GM21529 (cell line): ENCODE measurements at regions not wholly inside any gene's neighbourhood (a gene's known extent, or its start where the extent isn't known, plus 50 kb on each side); places are given as distances from the start of the nearest gene placed in this dataset.
"Not testable (repeated sequence)": the region's sequence is repeated elsewhere in the genome, so short reads cannot be mapped to it uniquely, and the experiment has no call there.

Source experiments
- ATAC-seq: cut with Tn5 transposase; IDR thresholded peaks from one replicate; pipeline ENCODE4 v1.9.1; 2021; ENCODE audit not compliant: unreplicated experiment

DNA sequence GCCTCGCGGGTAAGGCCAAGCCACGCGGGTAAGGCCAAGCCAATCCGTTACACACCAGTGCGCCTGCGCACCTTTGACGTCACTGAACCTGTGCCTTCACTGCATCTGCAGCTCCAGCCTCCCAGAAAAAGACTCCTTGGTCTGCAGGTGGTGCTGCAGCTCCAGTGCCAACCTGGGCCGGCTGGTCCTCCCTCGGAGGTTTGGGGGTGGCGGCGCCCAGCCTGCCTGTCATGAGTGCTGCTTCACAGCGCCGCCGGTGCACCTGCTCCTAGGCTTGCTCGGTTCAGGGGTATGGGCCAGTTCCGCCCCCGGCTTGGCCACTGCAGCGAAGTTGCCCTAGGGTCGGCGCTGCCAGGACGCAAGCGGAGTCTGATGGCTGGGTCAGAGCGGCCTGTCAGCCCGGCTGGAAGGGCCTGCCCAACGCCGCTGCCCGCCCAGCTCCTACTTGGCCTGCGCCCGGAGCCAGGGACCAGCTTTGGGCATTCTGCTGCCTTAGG is 146.6 kb downstream of the USP22 start:
- ATAC-seq: no peak

DNA sequence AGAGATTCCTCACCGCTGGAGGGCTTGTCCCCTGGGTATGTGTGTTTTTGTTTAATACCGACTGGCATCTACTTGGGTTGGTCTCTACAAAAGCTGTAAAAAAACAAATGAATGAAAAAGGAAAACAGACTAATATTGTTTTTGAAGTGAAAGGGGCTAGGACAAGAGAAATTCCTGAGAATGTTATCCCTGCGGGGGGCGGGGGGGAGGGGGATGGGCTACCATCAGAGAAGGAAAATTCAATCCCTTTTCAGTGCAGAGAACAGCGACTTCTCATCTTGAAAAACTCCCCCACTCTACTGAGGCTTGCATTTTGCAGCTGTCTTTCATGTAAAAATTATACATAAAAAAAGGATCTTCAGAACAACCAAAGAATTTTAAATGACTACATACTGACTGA is 144.1 kb downstream of the USP22 start:
- ATAC-seq: not testable (repeated sequence)

DNA sequence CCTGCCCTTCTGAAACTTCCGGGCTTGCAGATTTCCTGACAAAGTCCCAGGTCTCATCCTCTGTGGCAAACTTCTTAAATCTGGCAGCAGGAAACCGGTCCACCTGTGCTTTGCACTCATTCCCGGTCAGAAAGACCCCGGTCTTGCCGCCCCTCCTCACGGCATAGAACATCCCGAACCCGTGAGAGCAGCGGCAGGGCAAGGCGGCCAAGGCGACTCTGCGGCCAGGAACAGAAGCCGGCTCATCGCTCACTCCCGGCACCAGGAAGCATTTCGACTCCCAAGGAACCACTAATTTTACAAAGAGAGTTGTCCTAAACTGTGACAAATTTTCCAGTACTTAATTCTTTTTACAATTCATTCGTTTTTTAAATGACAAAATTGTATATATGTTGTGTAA is 140.3 kb downstream of the USP22 start:
- ATAC-seq: not testable (repeated sequence)

DNA sequence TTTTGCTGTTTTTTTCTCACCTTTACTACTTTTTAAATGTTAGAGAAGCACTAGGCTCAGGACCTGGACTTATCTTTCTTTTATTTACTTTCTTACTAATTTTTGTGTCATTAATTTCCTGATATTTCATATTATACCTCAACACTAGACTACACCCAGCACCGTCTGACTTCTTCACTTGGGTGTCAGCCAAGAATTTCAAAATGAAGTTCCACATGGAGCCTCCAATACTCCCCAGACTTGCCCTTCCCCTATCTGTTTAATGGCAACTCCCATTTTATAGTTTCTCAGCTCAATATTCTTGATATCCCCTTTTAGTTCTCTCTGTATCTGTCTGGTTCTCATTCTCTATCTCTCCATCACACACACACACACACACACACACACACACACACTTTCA is 139.3 kb downstream of the USP22 start:
- ATAC-seq: not testable (repeated sequence)

DNA sequence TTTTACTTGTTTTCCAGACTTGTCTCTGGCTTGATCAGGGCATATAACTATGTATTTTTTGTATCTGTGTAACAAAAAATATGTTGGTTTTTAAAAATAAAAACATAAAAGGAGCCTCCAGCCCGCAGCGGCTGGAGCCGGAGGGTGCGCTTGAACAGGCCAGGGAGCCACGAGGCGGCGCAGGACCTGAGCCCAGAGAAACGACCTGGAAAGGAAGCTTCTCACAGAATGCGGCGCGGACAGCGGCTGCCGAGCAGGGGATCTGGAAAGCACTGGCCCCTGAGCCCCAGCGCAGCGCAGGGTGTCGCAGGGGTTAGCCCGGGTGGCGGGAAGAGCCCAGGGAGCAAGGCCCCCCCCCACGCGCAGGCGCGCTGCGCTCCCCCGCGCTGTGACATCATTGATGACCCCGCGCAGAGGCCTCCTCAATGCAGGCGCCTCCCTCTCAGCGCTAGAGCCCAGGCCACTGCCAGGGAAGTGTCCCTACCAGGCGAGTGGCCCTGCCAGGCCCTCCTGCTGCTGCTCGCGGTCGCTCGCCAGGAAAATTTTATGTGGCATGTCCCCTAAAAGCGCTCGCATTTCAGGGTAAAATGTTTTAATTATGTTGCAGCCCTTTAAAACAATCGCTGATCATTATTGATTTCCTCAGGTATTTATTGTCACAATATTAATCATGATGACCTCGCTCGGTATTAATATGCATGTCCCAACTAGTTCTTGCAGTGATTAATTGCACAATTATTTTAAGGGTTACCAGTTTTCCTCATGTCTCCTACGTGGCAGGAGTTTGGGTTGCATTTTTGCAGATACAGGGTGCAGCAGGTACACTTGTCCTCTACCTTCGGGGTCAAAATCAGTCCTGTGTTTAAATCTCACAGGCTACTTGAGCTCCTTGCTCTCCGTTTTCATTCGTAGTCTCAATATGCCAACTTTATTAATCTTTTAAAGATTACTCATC is 134.2 kb downstream of the USP22 start:
- peak; percentile 84 for ATAC-seq

DNA sequence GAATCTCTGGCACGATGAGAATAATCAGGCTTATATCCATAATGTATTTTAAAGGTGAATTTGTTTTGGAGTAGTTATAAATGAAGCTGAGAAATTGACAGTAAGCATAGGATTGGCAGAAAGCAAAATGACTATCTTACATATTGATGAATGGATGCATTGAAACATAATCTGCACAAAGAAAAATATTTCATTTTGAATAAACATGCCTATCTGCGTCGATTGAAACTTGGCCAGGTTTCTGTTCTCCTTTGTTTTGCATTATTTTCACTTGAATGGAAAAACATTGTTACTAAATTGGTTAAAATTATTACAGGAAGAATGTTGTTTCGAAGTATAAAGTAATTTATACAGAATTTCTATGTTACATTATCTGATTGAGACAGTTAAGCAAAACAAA is 128.2 kb downstream of the USP22 start:
- no peak for ATAC-seq

DNA sequence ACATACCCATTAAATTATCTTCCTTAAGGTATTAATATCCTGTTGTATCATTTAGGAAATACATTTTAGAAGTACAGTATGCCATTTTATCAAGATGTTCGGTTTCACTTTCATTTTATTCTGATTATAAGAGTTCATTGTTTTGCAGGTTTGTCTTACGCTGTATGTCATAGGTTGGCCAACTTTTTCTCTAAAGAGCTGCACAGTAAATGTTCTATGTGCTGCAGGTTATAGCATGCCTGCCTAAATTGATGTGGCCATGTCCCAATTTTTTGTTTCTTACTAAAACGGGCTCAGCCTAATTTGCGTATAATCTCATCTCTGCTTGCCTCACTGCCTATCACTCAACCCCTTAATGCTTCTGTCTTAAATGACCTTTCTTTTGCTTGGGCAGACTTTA is 126.4 kb downstream of the USP22 start:
- ATAC-seq: no peak

DNA sequence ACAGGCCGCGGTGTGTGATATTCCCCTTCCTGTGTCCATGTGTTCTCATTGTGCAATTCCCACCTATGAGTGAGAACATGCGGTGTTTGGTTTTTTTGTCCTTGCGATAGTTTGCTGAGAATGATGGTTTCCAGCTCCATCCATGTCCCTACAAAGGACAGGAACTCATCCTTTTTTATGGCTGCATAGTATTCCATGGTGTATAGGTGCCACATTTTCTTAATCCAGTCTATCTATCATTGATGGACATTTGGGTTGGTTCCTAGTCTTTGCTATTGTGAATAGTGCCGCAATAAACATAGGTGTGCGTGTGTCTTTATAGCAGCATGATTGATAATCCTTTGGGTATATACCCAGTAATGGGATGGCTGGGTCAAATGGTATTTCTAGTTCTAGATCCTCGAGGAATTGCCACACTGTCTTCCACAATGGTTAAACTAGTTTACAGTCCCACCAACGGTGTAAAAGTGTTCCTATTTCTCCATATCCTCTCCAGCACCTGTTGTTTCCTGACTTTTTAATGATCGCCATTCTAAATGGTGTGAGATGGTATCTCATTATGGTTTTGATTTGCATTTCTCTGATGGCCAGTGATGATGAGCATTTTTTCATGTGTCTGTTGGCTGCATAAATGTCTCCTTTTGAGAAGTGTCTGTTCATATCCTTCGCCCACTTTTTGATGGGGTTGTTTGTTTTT is 125.1 kb downstream of the USP22 start:
- ATAC-seq: not testable (repeated sequence)

DNA sequence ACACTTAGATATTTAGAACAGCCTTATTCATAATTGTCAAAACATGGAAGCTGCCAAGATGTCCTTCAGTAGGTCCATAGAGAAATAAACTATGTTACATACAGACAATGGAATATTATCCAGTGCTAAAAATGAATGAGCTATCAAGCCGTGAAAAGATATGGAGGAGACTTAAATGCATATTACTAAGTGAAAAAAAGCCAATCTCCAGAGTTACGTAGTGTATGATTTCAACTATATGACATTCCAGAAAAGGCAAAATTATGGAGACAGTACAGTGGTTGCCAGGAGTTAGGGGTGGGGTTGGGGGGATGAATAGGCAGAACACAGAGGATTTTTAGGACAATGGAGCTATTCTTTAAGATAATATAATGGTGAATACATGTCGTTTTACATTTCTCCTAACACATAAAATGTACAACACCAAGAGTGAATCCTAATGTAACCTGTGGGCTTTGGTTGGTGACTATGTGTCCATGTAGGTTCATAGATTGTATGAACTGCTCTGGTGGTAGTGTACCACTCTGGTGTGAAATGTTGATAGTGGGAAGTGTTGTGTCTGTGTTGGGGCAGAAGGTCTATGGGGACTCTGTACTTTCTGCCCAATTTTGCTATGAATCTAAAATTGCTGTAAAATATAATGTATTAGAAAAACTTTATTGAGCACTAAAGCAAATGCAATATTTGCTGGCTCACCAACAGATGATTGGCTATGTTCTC is 122.6 kb downstream of the USP22 start:
- no peak for ATAC-seq

DNA sequence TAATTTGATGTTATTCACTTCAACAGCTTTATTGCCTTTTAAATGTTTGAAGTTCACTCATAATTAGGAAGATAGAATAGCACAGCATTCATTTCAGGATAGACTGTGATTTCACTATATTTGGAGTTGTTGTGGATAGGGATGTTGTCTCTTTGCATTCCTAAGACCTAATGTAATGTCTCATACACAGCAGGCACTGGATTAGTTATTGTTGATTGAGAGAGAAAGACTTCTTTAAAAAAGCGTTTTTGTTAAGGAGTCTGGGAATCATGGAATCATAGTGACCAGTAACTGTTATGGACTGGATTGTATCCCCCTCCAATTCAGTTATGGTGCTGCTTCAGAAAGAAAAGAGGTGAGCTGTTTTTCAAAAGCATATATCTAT is 122.0 kb downstream of the USP22 start:
- no peak for ATAC-seq

DNA sequence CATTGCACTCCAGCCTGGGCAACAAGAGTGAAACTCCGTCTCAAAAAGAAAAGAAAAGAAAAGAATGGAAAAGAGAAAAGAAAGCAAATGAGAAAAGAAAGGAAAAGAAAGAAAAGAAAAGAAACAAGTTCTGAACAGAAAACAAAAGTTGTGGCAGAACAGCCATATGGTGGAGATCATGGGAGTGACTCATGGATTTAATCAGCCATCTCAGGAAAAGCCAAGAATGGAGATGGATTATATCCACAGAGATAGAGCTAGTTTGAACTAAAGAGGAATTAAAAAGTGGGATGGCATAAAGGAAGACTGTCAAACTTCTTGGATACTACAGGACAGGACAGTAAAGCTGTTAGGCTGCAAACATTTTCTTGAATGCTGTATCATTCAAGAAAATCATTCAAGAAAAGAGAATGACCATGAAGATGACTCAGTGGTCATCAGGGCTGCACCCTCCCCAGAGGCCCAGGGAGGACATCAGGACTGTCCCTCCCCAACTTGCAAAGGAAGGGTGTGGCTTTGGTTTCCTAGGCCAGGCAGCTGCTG is 120.6 kb downstream of the USP22 start:
- no peak for ATAC-seq

DNA sequence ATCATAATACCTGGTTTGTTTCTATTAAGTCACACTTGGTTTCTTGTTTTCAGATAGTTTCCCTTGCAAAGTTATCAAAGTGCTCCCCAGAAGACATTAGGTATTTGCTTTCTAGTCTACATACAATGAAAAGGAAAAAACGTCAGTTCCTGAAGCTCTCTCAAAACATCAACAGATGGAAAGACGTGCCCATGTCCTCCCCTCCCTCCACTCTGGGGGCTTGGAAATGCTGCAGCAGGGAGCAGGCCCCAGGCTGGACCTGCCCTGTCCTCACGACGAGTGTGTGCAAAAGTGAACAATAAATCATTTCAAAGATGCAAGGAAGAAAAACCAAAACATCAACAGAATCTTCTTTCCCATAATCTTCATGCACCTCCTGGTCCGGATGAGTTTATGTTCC is 118.5 kb downstream of the USP22 start:
- ATAC-seq: no peak

DNA sequence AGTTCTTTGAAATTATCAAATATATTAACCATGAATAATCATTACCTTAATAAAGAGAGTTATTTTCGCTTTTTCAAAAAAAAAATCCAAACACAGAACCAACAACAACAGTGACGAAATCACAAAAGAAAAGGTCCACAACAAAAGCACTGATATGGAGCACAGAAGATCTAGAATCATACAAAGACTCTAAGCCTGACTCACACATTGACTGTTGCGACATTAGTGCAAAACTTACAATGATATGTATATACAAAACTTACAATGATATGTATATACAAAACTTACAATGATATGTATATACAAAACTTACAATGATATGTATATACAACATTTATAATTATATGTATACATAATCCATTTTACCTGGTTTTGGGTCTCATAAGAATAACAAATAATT is 117.7 kb downstream of the USP22 start:
- no peak for ATAC-seq

DNA sequence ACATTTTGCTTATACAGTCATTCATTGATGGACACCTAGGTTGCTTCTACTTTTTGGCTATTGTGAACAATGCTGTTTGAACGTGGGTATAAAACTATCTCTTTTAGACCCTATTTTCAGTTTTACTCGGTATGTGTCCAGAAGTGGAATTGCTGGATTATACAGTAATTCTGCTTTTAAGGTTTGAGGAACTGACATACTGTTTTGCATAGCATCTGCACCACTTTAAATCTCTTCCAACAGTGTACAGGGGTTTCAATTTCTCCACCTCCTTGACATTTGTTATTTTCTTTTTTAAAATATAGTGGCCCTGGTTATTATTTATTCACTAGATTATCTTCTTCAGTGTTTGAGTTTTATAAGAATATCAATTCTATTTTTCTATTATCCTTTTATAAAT is 116.9 kb downstream of the USP22 start:
- no peak for ATAC-seq

DNA sequence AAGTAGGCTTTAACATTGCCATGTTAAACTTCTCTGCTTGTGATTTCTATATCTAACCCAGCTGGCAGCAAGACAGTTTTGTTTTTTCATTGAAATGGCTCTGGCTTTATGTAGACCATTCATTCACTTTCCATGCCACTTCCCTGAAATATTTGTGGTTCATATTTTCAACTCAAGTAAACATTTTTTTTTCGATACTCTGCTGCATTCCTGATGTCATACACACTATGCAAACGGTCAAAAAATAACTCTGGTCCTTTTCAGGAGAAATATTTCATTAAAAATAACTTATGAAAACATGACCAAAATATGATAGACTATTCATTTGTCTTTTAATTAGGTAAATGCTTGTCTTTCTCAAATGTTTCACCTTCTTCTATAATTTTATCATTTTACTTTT is 116.3 kb downstream of the USP22 start:
- no peak for ATAC-seq

DNA sequence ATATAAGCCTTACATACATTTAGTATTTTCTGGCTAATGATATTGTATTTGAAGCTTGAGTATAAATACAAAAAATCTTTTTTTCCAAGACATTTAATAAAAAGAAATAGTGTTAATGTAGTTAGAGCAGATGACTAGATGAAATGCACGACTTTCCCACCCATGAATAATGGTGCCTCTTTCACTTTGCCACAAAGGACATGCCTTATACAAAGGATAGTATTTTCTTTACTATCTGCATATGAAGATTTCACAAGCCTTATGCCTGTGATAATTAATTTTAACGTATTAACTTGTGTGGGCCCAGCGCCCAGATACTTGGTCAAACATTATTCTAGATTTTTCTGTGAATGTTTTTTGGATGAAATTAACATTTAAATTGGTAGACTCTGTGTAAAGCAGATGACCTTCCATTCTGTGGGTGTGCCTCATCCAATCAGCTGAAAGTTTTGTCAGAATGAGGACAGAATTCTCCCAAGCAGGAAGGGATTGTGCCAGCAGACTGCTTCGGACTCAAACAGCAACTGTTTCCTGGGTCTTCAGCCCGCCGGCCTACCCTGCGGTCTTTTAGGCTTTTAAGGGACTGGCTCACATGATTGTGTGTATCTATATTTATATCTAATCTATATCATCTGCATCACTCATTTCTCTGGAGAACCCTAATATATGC is 115.4 kb downstream of the USP22 start:
- ATAC-seq: no peak

DNA sequence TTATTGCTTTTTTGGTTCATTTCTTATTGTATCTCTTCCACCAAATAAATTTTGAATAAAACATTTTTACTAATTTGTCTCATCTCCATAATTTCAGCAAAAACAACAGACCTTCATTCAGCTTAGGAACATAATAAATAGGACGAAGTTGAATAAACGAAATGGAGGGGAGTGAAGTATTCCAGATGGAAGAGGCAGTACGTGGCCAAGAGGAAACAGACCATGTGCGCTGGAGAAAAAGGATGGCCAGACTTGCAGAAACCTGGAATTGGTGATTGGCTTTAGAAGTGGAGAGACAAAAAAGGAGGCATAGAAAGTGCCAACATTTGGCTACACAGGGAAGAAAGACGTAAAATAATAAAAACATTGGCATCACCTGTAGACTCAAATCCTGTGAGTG is 113.5 kb downstream of the USP22 start:
- ATAC-seq: no peak

DNA sequence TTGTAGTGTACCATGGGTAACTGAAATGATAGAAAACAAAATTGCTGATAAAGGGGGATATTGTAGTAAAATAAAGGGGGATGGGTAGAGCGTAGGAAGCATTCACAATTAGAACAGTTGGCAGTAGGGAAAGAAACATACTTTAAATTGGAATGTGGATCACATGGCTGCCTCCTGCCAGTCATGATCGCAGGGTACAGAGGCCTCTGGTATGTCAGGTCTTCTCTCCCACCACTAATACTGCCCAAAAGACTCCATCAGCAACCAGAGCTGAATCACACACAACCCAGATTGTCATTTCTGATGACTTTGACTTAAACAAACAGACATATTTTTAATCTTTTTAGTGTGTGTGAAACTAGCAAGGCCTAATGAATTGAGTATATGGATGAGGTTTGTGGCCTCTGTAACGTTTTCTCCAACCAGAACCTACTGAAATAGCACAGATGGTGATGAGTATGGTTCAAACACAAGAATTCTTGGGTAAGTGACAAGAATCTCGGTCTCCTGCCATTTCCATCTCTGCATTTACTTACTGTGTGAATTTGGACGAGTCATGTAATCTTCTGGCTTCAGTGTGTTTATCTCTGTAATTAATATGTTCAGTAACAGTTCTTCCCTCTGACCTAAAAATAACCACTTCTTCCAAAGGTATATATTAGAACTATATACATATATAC is 112.6 kb downstream of the USP22 start:
- no peak for ATAC-seq

DNA sequence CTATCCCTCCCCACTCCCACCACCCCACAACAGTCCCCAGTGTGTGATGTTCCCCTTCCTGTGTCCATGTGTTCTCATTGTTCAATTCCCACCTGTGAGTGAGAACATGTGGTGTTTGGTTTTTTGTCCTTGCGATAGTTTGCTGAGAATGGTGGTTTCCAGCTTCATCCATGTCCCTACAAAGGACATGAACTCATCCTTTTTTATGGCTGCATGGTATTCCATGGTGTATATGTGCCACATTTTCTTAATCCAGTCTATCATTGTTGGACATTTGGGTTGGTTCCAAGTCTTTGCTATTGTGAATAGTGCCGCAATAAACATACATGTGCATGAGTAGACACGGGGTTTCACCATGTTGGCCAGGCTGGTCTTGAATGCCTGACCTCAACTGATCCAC is 109.8 kb downstream of the USP22 start:
- ATAC-seq: not testable (repeated sequence)

DNA sequence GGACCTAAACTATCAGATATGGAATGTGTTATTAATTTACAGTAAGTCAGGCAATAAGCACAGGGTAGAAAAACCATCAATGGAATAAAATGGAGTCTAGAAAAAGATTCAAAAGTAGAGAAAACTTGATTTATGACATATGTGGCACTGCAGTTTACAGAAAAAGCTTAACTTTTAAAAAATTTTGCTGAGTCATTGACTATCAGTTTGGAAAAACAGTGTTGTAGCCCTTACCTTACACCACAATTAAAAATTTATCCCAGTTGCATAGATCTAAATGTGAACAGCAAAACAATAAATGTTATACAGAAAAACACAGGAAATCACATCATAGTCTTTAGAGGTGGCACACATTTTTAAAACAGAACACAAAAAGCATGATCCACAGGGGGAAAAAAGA is 108.5 kb downstream of the USP22 start:
- ATAC-seq: no peak
